ENCODE measurements at regions not wholly inside any gene's neighbourhood (a gene's known extent, or its start where the extent isn't known, plus 50 kb on each side); places are given as distances from the start of the nearest gene placed in this dataset.

GRCh38 chr3:157786618-157787017 lies 283.4 kb upstream of the VEPH1 start:
- Histone ChIP-seq H3K79me2 (ENCODE audit: control insufficient read depth, low read length) (no peaks in the 10 kb centered on the region), H4K20me1 (ENCODE audit: control insufficient read depth, insufficient read depth, low read depth, low read length) (no peaks in the 10 kb centered on the region), H3K27me3 (ENCODE audit: control insufficient read depth, low read length) (no peaks in the 10 kb centered on the region), H3K4me3 (ENCODE audit: low read length) (no peak overlapping the region), H3F3A (ENCODE audit: control insufficient read depth, insufficient read depth) (no peaks in the 10 kb centered on the region), H3K27ac (ENCODE audit: low read depth, low read length) (no peak overlapping the region), H3K36me3 (ENCODE audit: control insufficient read depth, low read length) (no peaks in the 10 kb centered on the region), H3K4me1 (ENCODE audit: control insufficient read depth, low read length) (no peaks in the 10 kb centered on the region), H3K9me2 (replicated peaks; ENCODE audit: control insufficient read depth, low read length) (no peaks in the 10 kb centered on the region), H3K9me3 (ENCODE audit: control insufficient read depth, insufficient read depth, low read length) (no peaks in the 10 kb centered on the region), H3K4me2 (ENCODE audit: low read length) (no peak overlapping the region)
- TF ChIP-seq EZH2phosphoT487 (IDR thresholded peaks at IDR 0.05; ENCODE audit: borderline replicate concordance, low read length) (no peak), CTCF (IDR thresholded peaks at IDR 0.05; ENCODE audit: low read depth, low read length, poor library complexity, severe bottlenecking) (no peak)

GRCh38 chr3:157786211-157786610 lies 283.0 kb upstream of the VEPH1 start:
- Histone ChIP-seq H3K4me1 (ENCODE audit: control insufficient read depth, low read length) (no peaks in the 10 kb centered on the region), H3K27me3 (ENCODE audit: control insufficient read depth, low read length) (no peaks in the 10 kb centered on the region), H3K4me2 (ENCODE audit: low read length) (no peak overlapping the region), H3K27ac (ENCODE audit: low read depth, low read length) (no peak overlapping the region), H3K9me2 (replicated peaks; ENCODE audit: control insufficient read depth, low read length) (no peaks in the 10 kb centered on the region), H3K36me3 (ENCODE audit: control insufficient read depth, low read length) (no peaks in the 10 kb centered on the region), H3K4me3 (ENCODE audit: low read length) (no peak overlapping the region), H3F3A (ENCODE audit: control insufficient read depth, insufficient read depth) (no peaks in the 10 kb centered on the region), H3K79me2 (ENCODE audit: control insufficient read depth, low read length) (no peaks in the 10 kb centered on the region), H3K9me3 (ENCODE audit: control insufficient read depth, insufficient read depth, low read length) (no peaks in the 10 kb centered on the region), H4K20me1 (ENCODE audit: control insufficient read depth, insufficient read depth, low read depth, low read length) (no peaks in the 10 kb centered on the region)
- TF ChIP-seq CTCF (IDR thresholded peaks at IDR 0.05; ENCODE audit: low read depth, low read length, poor library complexity, severe bottlenecking) = no peak
- no peak for TF ChIP-seq EZH2phosphoT487 (IDR thresholded peaks at IDR 0.05; ENCODE audit: borderline replicate concordance, low read length)

GRCh38 chr3:157785102-157785826 lies 282.0 kb upstream of the VEPH1 start:
- Histone ChIP-seq H3K9me3 (ENCODE audit: control insufficient read depth, insufficient read depth, low read length) (no peaks in the 10 kb centered on the region), H3K4me2 (ENCODE audit: low read length) (no peak overlapping the region), H3K27ac (ENCODE audit: low read depth, low read length) (no peak overlapping the region), H3K4me3 (ENCODE audit: low read length) (no peak overlapping the region), H3K36me3 (ENCODE audit: control insufficient read depth, low read length) (no peaks in the 10 kb centered on the region), H3F3A (ENCODE audit: control insufficient read depth, insufficient read depth) (no peaks in the 10 kb centered on the region), H3K27me3 (ENCODE audit: control insufficient read depth, low read length) (no peaks in the 10 kb centered on the region), H3K9me2 (replicated peaks; ENCODE audit: control insufficient read depth, low read length) (no peaks in the 10 kb centered on the region), H4K20me1 (ENCODE audit: control insufficient read depth, insufficient read depth, low read depth, low read length) (no peaks in the 10 kb centered on the region), H3K79me2 (ENCODE audit: control insufficient read depth, low read length) (no peaks in the 10 kb centered on the region), H3K4me1 (ENCODE audit: control insufficient read depth, low read length) (no peaks in the 10 kb centered on the region)
- TF ChIP-seq CTCF (IDR thresholded peaks at IDR 0.05; ENCODE audit: low read depth, low read length, poor library complexity, severe bottlenecking) = no peak
- no peak for TF ChIP-seq EZH2phosphoT487 (IDR thresholded peaks at IDR 0.05; ENCODE audit: borderline replicate concordance, low read length)
